Testis (tissue), 2 donors: ENCODE measurements at regions not wholly inside any gene's neighbourhood (a gene's known extent, or its start where the extent isn't known, plus 50 kb on each side); places are given as distances from the start of the nearest gene placed in this dataset.

Source experiments
- DNase-seq: peaks from one replicate; pipeline ENCODE4 v3.0.0-alpha.2; 2019
- H3K27ac ChIP-seq, 2 donors: fragments of 200-600 bp; sonication (generic); one replicate each; pipeline ENCODE4 v1.5.1; 2019
- H3K27me3 ChIP-seq: fragments of 200-600 bp; sonication (generic); one replicate; pipeline ENCODE4 v1.5.1; 2019
- H3K36me3 ChIP-seq: fragments of 200-600 bp; sonication (generic); one replicate; pipeline ENCODE4 v1.5.1; 2017; ENCODE audit warnings: low read depth; ENCODE audit errors: missing control alignments
- H3K4me1 ChIP-seq: fragments of 200-600 bp; sonication (generic); one replicate; pipeline ENCODE4 v1.5.1; 2019
- H3K4me3 ChIP-seq, 2 donors: fragments of 200-600 bp; sonication (generic); one replicate each; pipeline ENCODE4 v1.5.1; 2017 to 2019
- H3K9me3 ChIP-seq: fragments of 200-600 bp; sonication (generic); one replicate; pipeline ENCODE4 v1.5.1; 2017
- CTCF ChIP-seq, 3 experiments: fragments of 450-650 bp in 2 of 3; fragments of 200-600 bp in 1 of 3; sonication (generic) in 1 of 3; IDR thresholded peaks; one replicate each; pipeline ENCODE4 v1.5.1; 2016 to 2019; ENCODE audit warnings: antibody characterized with exemption in 3 of 3, mild to moderate bottlenecking in 2 of 3, moderate library complexity in 1 of 3
- POLR2A ChIP-seq: fragments of 450-650 bp; IDR thresholded peaks from one replicate; pipeline ENCODE4 v1.6.1; 2017; ENCODE audit warnings: antibody characterized with exemption, mild to moderate bottlenecking, moderate library complexity
- WGBS, 2 donors: methylation state at CpG; one replicate each; pipeline ENCODE4 v1.1.5; 2018; 5-methylcytosine and 5-hydroxymethylcytosine counted together
- intact Hi-C: fragments of 100-400 bp; cut with DNase I; formaldehyde crosslinking; loops from one replicate; pipeline ENCODE4 v1.15.1; 2023; ENCODE audit warnings: low total_unique reads

GRCh38 chr5:2338686-2339085, 412.8 kb downstream of the IRX2 start:
- TF ChIP-seq POLR2A (no peak), CTCF (IDR thresholded peaks at IDR 0.05) (no peak)
- 80 to 88% methylated on average over 18 to 20 of the region's 20 CpGs for whole genome bisulfite sequencing, 2 donors
- intact Hi-C loops, result no loop called here
- no peaks in the 10 kb centered on the region for H3K9me3 ChIP-seq
- no peaks in the 10 kb centered on the region for H3K36me3 ChIP-seq
- no peak overlapping the region for H3K27ac ChIP-seq
- DNase-seq, result no peak
- no peaks in the 10 kb centered on the region for H3K27me3 ChIP-seq
- H3K4me1 ChIP-seq, result no peaks in the 10 kb centered on the region
- H3K4me3 ChIP-seq, result no peak overlapping the region

- Histone ChIP-seq H3K4me1 (no peaks in the 10 kb centered on the region), H3K27ac (no peak overlapping the region), H3K9me3 (no peaks in the 10 kb centered on the region), H3K36me3 (no peaks in the 10 kb centered on the region), H3K4me3 (no peak overlapping the region), H3K27me3 (no peaks in the 10 kb centered on the region)
- intact Hi-C loops, result no loop called here
- DNase-seq, result no peak
- WGBS, 2 donors, result 81 to 86% methylated on average over 13 of the region's 13 CpGs
- TF ChIP-seq CTCF (IDR thresholded peaks at IDR 0.05), result no peak
- no peak for TF ChIP-seq POLR2A
These were observed 415.6 kb downstream of the IRX2 start for GRCh38 chr5:2335733-2336515.

GRCh38 chr5:2335125-2335732, 416.2 kb downstream of the IRX2 start:
- no peak for TF ChIP-seq CTCF (IDR thresholded peaks at IDR 0.05)
- no peak for TF ChIP-seq POLR2A
- H3K36me3 ChIP-seq, result no peaks in the 10 kb centered on the region
- H3K4me3 ChIP-seq, result no peak overlapping the region
- H3K27ac ChIP-seq, result no peak overlapping the region
- DNase-seq, result no peak
- H3K4me1 ChIP-seq, result no peaks in the 10 kb centered on the region
- intact Hi-C loops, result no loop called here
- 63 to 68% methylated on average over 21 of the region's 21 CpGs for WGBS, 2 donors
- H3K27me3 ChIP-seq, result no peaks in the 10 kb centered on the region
- H3K9me3 ChIP-seq, result no peaks in the 10 kb centered on the region

GRCh38 chr5:2334719-2335118, 416.8 kb downstream of the IRX2 start:
- no peaks in the 10 kb centered on the region for H3K36me3 ChIP-seq
- TF ChIP-seq CTCF (IDR thresholded peaks at IDR 0.05), result no peak
- TF ChIP-seq POLR2A, result no peak
- 25 to 37% methylated on average over 23 to 24 of the region's 24 CpGs for WGBS, 2 donors
- intact Hi-C loops, result no loop called here
- no peaks in the 10 kb centered on the region for H3K4me1 ChIP-seq
- H3K27me3 ChIP-seq, result no peaks in the 10 kb centered on the region
- H3K4me3 ChIP-seq, result peak overlapping the region in 1 of 2 donors; percentile 7
- H3K9me3 ChIP-seq, result no peaks in the 10 kb centered on the region
- H3K27ac ChIP-seq, result no peak overlapping the region
- no peak for DNase-seq
